IMR-90 (cell line): ENCODE measurements at regions not wholly inside any gene's neighbourhood (a gene's known extent, or its start where the extent isn't known, plus 50 kb on each side); places are given as distances from the start of the nearest gene placed in this dataset.
"Not testable (repeated sequence)": the region's sequence is repeated elsewhere in the genome, so short reads cannot be mapped to it uniquely, and the experiment has no call there.

ENCODE experiments used
- BHLHE40 ChIP-seq: fragments of 150-350 bp; IDR thresholded peaks from 2 replicates; pipeline ENCODE4 v1.6.1; 2016; ENCODE audit warnings: mild to moderate bottlenecking, low read depth, low read length
- CEBPB ChIP-seq: IDR thresholded peaks from 2 replicates; pipeline ENCODE4 v1.6.1; 2012; ENCODE audit warnings: low read depth, low read length, improper control_type of control experiment
- CTCF ChIP-seq: conservative IDR thresholded peaks from 2 replicates; pipeline ENCODE4 v1.5.1; 2012; ENCODE audit warnings: mild to moderate bottlenecking, low read depth, low read length, improper control_type of control experiment
- ELK1 ChIP-seq: fragments of 150-350 bp; IDR thresholded peaks from 2 replicates; pipeline ENCODE4 v1.6.1; 2016; ENCODE audit warnings: low read depth, mild to moderate bottlenecking, low read length, moderate library complexity, borderline replicate concordance
- FOS ChIP-seq: fragments of 150-350 bp; IDR thresholded peaks from 2 replicates; pipeline ENCODE4 v1.6.1; 2016; ENCODE audit warnings: low read depth, low read length
- MAZ ChIP-seq: IDR thresholded peaks from 2 replicates; pipeline ENCODE4 v1.6.1; 2012; ENCODE audit warnings: low read depth, mild to moderate bottlenecking, low read length, improper control_type of control experiment, moderate library complexity, borderline replicate concordance
- MXI1 ChIP-seq: IDR thresholded peaks from 2 replicates; pipeline ENCODE4 v1.6.1; 2012; ENCODE audit warnings: low read depth, mild to moderate bottlenecking, low read length, moderate library complexity, borderline replicate concordance
- NFE2L2 ChIP-seq: fragments of 150-350 bp; IDR thresholded peaks from 2 replicates; pipeline ENCODE4 v1.6.1; 2016; ENCODE audit warnings: low read depth, mild to moderate bottlenecking, low read length
- POLR2A ChIP-seq: IDR thresholded peaks from 2 replicates; pipeline ENCODE4 v1.6.1; 2012; ENCODE audit warnings: mild to moderate bottlenecking, low read depth, low read length
- RAD21 ChIP-seq: IDR thresholded peaks from 2 replicates; pipeline ENCODE4 v1.6.1; 2012; ENCODE audit warnings: low read length, improper control_type of control experiment
- RCOR1 ChIP-seq: IDR thresholded peaks from 2 replicates; pipeline ENCODE4 v1.6.1; 2012; ENCODE audit warnings: mild to moderate bottlenecking, low read length, improper control_type of control experiment; ENCODE audit not compliant: insufficient replicate concordance
- RFX5 ChIP-seq: IDR thresholded peaks from 2 replicates; pipeline ENCODE4 v1.8.0; 2012; ENCODE audit warnings: low read depth, mild to moderate bottlenecking, low read length, moderate library complexity
- SMC3 ChIP-seq: fragments of 150-350 bp; IDR thresholded peaks from 2 replicates; pipeline ENCODE4 v1.6.1; 2016; ENCODE audit warnings: low read depth, mild to moderate bottlenecking, antibody characterized with exemption, low read length, moderate library complexity
- TF ChIP-seq, protein P1 (sequence below): fragments of 150-350 bp; IDR thresholded peaks from 2 replicates; pipeline ENCODE4 v1.6.1; 2017; ENCODE audit warnings: mild to moderate bottlenecking, antibody characterized with exemption, low read length, low read depth

DNA sequence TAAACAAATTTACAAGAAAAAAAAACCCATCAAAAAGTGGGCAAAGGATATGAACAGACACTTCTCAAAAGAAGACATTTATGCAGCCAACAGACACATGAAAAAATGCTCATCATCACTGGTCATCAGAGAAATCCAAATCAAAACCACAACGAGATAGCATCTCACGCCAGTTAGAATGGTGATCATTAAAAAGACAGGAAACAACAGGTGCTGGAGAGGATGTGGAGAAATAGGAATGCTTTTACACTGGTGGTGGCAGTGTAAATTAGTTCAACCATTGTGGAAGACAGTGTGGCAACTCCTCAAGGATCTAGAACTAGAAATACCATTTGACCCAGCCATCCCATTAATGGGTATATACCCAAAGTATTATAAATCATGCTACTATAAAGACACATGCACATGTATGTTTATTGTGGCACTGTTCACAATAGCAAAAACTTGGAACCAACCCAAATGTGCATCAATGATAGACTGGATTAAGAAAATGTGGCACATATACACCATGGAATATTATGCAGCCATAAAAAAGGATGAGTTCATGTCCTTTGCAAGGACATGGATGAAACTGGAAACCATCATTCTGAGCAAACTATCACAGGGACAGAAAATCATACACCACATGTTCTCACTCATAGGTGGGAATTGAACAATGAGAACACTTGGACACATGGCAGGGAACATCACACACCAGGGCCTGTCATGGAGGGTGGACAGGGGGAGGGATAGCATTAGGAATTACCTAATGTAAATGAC lies 79.0 kb upstream of the TEAD1 start:
- not testable (repeated sequence) for TF ChIP-seq CTCF, BHLHE40, RCOR1, POLR2A, RFX5, FOS, ELK1, CEBPB, SMC3, MAZ, RAD21, MXI1, NFE2L2
- TF ChIP-seq, protein P1, sequence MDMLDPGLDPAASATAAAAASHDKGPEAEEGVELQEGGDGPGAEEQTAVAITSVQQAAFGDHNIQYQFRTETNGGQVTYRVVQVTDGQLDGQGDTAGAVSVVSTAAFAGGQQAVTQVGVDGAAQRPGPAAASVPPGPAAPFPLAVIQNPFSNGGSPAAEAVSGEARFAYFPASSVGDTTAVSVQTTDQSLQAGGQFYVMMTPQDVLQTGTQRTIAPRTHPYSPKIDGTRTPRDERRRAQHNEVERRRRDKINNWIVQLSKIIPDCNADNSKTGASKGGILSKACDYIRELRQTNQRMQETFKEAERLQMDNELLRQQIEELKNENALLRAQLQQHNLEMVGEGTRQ, result not testable (repeated sequence)
